GM23248 (cell line): ENCODE measurements at regions not wholly inside any gene's neighbourhood (a gene's known extent, or its start where the extent isn't known, plus 50 kb on each side); places are given as distances from the start of the nearest gene placed in this dataset.

ENCODE experiments used
- EZH2 ChIP-seq: fragments of 200-600 bp; sonication (generic); IDR thresholded peaks from 2 replicates; pipeline ENCODE4 v1.6.1; 2018; ENCODE audit warnings: antibody characterized with exemption, mild to moderate bottlenecking; ENCODE audit not compliant: insufficient read depth, poor library complexity, severe bottlenecking
- EZH2phosphoT487 ChIP-seq: fragments of 200-600 bp; sonication (generic); IDR thresholded peaks from 2 replicates; pipeline ENCODE4 v1.6.1; 2018; ENCODE audit warnings: antibody characterized with exemption, moderate library complexity, mild to moderate bottlenecking, low read depth; ENCODE audit not compliant: insufficient read depth

- TF ChIP-seq EZH2phosphoT487 = no peak
- TF ChIP-seq EZH2 = no peak
These were observed 282.9 kb upstream of the COL8A1 start for GRCh38 chr3:99355465-99355864.
